GM12872 (cell line): ENCODE measurements at regions not wholly inside any gene's neighbourhood (a gene's known extent, or its start where the extent isn't known, plus 50 kb on each side); places are given as distances from the start of the nearest gene placed in this dataset.

Experiments used
- CTCF ChIP-seq: IDR thresholded peaks from 3 replicates; pipeline ENCODE4 v1.5.1; 2011; ENCODE audit warnings: low read depth, mild to moderate bottlenecking, low read length, moderate library complexity; ENCODE audit not compliant: insufficient read depth

- no peak for TF ChIP-seq CTCF
Measured at GRCh38 chr4:35511851-35512250, 732.5 kb downstream of the ARAP2 start.

- TF ChIP-seq CTCF: no peak
Measured at GRCh38 chr4:35516102-35516501, 728.2 kb downstream of the ARAP2 start.

- TF ChIP-seq CTCF: no peak
Measured at GRCh38 chr4:35520059-35520458, 724.3 kb downstream of the ARAP2 start.

GRCh38 chr4:35521682-35522081, 722.6 kb downstream of the ARAP2 start:
- TF ChIP-seq CTCF: no peak

- TF ChIP-seq CTCF: no peak
Measured at GRCh38 chr4:35525192-35525978, 718.9 kb downstream of the ARAP2 start.

- no peak for TF ChIP-seq CTCF
Measured at GRCh38 chr4:35526456-35526855, 717.9 kb downstream of the ARAP2 start.

GRCh38 chr4:35534962-35535361, 709.4 kb downstream of the ARAP2 start:
- TF ChIP-seq CTCF: no peak
